ENCODE measurements at regions not wholly inside any gene's neighbourhood (a gene's known extent, or its start where the extent isn't known, plus 50 kb on each side); places are given as distances from the start of the nearest gene placed in this dataset.

DNA sequence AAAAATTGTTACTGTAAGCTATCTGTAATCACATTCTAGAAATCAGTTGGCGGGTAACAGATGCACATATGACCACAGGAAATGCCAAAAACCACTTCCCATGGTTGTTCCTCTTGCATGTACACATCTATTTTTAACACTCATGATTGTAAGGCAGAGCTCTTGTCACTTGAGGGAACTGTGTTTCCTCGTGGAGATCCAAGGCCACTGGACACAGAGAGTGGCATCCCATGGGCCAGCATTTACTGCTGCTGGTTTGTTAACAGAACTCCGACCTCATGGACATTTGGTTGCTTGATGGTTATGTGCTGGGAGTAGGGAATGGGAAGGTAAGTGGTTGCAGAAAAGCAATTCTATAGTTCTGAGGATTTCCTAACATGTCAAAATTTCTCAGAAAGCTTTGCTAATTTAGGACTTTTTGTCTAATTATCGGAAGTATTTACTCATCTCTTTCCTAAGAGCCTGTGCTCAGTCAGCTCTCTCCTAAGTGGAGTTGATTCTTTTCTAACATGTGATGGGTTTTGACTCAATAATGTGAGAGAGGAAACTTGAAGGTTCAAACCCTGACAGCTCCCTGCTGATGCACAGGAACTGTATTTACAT is 202.0 kb upstream of the NR3C1 start:
- TF ChIP-seq CTCF (IDR thresholded peaks at IDR 0.05; ENCODE audit: control extremely low read depth in 1 of 3, insufficient read depth in 1 of 3, low read depth in 1 of 3, low read length in 3 of 3) (no peak), RFX5 (IDR thresholded peaks at IDR 0.05; ENCODE audit: borderline replicate concordance, low read depth, low read length) (no peak), ASH2L (IDR thresholded peaks at IDR 0.05; ENCODE audit: low read length) (no peak), POLR2A (IDR thresholded peaks at IDR 0.05; ENCODE audit: control extremely low read depth in 1 of 2, low read depth in 2 of 2, low read length in 2 of 2) (no peak)
